Adrenal gland (tissue), 5 donors: ENCODE measurements at regions not wholly inside any gene's neighbourhood (a gene's known extent, or its start where the extent isn't known, plus 50 kb on each side); places are given as distances from the start of the nearest gene placed in this dataset.

ENCODE experiments used
- POLR2A ChIP-seq, 2 donors: fragments of 450-650 bp; IDR thresholded peaks; one replicate each; pipeline ENCODE4 v1.6.1; 2017; ENCODE audit warnings: antibody characterized with exemption in 2 of 2, mild to moderate bottlenecking in 2 of 2, moderate library complexity in 1 of 2
- TF ChIP-seq, protein P1 (sequence below), 6 experiments: fragments of 450-650 bp in 4 of 6; fragments of 200-600 bp in 2 of 6; sonication (generic) in 1 of 6; IDR thresholded peaks; 1 replicate in 5 of 6; 2 replicates in 1 of 6; pipeline versions ENCODE4 v1.5.1 to v1.8.0; 2016 to 2021; ENCODE audit warnings: antibody characterized with exemption in 6 of 6, mild to moderate bottlenecking in 2 of 6, moderate library complexity in 1 of 6
- donor health status: DM: no; HTN: no; CAD: no.

DNA sequence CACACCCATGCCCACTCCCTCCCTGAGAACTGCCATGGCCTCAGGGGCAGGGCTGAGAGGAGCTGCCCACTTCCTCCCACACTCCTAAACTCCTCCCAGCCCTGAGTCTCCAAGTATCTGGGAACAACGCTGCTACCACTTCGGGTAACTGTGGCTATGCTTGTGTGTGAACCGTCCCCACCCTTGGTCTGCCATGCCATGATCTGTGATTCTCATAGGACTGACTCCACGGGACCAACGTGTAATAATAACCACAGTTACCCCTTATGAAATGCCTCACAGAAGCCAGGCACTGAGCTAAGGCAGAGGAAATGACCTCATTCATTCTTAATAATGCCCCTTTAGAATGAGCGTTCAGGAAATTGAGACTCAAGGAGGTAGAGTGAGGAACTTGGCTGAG is 103.9 kb upstream of the SMIM23 start:
- TF ChIP-seq, protein P1, sequence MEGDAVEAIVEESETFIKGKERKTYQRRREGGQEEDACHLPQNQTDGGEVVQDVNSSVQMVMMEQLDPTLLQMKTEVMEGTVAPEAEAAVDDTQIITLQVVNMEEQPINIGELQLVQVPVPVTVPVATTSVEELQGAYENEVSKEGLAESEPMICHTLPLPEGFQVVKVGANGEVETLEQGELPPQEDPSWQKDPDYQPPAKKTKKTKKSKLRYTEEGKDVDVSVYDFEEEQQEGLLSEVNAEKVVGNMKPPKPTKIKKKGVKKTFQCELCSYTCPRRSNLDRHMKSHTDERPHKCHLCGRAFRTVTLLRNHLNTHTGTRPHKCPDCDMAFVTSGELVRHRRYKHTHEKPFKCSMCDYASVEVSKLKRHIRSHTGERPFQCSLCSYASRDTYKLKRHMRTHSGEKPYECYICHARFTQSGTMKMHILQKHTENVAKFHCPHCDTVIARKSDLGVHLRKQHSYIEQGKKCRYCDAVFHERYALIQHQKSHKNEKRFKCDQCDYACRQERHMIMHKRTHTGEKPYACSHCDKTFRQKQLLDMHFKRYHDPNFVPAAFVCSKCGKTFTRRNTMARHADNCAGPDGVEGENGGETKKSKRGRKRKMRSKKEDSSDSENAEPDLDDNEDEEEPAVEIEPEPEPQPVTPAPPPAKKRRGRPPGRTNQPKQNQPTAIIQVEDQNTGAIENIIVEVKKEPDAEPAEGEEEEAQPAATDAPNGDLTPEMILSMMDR (IDR thresholded peaks at IDR 0.05) = no peak
- TF ChIP-seq POLR2A (IDR thresholded peaks at IDR 0.05) = no peak
